ELF-1 (cell line): ENCODE measurements at regions not wholly inside any gene's neighbourhood (a gene's known extent, or its start where the extent isn't known, plus 50 kb on each side); places are given as distances from the start of the nearest gene placed in this dataset.
A peak's percentile ranks its signal among the peaks of the same experiment; 100 is the strongest.
"Not testable (repeated sequence)": the region's sequence is repeated elsewhere in the genome, so short reads cannot be mapped to it uniquely, and the experiment has no call there.

Experiments
- DNase-seq: peaks from one replicate; pipeline ENCODE4 v3.0.0-alpha.2; 2016; ENCODE audit warnings: low read depth, low spot score

DNA sequence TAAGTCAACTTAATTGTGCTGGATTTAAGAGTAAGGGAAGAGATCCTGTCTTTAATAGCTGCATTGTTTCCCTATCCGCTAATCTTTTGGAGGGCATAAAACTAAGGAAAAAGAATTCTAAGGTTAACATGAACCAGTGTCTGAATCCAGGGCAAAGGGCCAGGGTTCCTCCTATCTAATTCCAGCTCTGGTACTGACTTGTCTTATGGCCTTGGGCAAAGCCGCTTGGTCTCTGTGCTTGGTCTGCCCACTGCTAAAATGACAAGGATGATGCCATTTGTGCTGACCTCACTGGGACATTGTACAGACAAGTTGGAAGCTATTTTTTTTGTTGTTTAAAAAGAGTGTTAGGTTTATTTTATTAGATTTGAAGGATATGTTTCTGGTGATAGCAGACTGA, 334.7 kb upstream of the PIK3R1 start:
- DNase-seq, result no peak

DNA sequence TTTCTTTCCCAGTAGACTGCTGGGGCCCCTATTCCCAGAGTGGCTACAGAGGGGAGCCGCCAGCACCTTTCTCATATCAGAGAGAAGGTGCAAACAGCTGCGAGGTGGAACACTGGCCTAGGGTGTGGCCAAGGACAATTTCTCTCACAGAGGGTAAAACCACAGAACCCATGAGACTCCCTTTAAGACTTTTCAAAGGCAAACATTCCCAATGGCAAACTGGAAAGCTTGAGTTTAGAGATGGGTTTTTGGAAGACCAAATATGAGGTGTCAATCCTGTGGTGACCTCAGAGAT, 335.1 kb upstream of the PIK3R1 start:
- no peak for DNase-seq

DNA sequence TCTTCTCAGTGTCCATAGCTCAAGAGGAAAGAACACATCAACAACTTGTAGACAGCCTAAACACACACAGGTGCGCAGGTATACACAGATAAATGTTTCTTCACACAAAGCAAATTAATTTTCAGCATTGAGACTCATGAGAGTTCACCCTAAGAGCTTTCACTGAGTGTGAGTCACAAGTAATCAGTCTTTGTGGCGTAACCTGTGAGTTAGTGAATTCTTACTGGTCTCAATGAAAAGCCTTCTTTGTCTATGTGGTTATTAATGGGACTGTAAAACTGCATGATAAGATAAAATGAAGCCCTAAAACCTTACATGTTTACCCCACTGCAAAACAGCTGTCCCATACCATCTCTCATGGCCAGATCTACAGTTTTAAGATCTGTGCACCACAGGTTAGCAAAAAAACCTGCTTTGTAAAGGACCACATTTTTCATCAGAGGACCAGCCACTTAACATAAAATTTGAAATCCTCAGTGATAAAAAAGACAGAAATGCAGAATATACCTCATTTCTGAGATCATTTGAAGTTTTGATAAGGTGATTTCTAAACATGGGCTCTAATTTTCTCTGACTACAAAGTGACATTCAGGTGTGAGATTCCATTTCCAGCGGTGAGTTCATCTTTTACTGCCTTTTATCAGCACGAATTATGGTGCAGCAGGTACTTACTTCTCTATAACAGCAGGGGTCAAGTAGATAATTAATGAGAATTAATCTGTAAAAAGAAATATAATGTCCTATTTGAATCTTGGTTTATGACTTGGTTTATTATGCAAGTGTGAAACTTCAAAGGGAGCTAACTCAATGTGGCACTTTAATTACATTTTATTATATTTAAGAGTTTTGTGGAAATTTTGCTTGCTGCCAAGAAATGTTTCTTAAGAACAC, 335.7 kb upstream of the PIK3R1 start:
- DNase-seq, result no peak

DNA sequence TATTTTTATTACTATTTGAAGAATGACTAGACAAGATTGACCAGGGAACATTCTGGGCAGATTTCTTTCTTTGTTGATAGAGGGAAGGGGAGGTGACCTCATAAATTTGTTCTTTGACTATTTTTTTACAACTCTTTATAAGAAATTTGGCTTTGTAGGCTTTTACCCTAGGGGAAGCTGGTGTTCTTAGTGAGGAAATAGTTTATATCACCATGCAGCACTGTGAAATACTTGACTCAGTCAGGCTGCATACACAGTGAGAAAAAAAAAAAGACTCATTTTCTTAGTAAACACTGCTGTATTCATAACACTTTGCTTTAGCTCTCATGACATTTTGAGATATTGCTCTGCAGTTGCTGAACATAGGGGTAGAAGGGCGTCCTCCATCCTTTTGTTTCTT, 336.6 kb upstream of the PIK3R1 start:
- no peak for DNase-seq

DNA sequence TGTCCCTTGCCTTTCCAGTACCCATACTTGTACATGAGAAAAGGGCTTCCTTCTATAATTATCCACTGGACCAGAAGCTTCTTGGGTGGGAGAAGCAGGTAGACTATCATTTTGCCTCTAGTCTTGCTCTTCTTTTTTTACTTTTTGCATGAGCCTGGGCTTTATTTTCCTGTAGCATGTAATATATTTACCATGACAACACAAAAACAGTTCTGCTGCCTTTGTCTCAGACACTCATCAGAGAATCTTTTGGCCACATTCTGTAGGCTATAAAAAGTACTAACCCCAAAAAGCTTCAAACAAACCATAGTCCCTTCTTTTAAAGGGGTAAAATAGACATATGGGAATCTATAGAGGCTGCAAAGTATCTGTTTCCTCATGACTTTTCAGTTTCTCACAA, 339.2 kb upstream of the PIK3R1 start:
- DNase-seq, result no peak

DNA sequence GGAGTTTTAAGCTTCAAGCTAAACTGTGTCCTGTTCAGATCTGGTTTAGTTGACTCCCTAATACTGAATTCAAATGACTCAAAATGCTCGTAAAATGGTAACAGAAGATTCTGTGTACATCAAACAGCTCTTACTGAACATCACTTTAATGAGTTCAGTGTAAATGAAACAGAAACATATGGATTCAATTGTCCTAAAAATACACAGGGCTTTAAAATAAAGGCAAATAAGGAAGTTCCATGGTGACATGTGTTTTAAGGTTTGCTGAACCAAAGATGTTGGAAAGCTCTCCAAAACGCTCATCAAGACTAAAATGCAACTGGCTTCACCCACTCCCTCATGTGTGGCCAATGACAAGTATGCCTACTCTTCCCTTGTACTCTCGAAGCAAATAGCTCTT, 340.0 kb upstream of the PIK3R1 start:
- DNase-seq, result no peak

DNA sequence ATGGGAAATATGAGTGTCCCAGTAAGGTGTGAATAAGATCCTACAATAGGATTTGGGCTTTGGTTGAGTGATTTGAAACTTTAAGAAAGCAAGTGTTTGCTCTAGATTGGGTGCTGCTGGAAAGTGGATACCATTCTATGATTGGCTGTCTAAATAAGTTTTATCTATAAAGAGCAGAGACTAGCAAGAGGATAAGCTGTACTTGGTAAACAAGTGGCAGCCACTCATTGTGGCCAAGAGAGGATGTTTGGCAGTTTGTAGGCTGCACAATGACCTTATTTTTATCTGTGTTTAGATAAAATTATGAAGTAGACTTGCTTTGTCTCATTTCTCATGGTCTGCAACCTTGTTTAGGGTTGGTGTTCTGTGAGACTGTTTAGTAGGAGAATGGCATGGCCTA, 341.6 kb upstream of the PIK3R1 start:
- no peak for DNase-seq

DNA sequence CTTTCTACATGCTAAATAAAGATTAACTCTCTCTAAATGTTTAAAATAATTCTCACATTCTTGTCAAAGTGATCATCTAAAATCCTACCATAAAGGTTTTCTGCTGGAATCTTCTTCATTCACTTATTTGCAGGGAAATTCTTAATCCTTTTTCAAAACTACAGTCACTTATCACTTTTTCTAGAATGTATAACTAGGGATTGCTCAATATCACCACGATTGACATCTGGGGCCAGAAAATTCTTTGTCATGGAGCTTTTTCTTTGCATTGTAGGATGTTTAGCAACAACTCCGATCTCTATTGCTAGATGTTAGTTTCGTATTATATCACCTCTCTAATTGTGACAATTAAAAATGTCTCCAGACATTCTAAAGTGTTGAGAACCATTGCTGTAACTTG, 344.9 kb upstream of the PIK3R1 start:
- DNase-seq, result no peak

DNA sequence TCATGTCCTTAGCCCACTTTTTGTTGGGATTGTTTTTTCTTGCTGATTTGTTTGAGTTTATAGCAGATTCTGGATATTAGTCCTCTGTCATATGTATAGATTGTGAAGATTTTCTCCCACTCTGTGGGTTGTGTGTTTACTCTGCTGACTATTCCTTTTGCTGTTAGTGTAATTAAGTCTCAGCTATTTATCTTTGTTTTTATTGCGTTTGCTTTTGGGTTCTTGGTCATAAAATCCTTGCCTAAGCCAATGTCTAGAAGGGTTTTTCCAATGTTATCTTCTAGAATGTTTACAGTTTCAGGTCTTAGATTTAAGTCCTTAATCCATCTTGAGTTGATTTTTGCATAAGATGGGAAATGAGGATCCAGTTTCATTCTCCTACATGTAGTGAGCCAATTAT, 351.2 kb upstream of the PIK3R1 start:
- DNase-seq, result not testable (repeated sequence)

DNA sequence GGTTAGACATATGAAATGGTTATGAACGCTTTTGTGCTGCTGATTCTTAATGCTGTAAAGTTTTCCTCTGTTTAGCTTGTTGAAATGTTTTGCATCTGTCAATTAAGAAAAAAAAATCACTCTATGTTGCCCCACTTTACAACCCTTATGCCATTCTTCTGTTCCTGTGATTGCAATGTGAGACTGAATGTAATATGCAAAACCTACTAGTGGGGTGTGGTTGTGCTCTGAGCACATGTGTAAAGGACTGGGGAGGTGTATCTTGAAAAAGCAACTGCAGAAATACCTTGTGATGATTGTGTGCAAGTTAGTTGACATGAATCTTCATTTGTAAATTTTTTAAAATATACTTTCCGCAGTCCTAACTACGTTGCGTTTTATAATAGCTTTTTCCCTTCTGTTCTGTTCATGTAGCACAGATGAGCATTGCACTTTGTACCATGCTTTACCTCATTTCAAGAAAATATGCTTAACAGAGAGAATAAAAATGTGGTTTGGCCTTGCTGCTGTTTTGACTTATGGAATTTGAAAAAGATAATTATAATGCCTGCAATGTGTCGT, 357.0 kb upstream of the PIK3R1 start:
- DNase-seq, result no peak

DNA sequence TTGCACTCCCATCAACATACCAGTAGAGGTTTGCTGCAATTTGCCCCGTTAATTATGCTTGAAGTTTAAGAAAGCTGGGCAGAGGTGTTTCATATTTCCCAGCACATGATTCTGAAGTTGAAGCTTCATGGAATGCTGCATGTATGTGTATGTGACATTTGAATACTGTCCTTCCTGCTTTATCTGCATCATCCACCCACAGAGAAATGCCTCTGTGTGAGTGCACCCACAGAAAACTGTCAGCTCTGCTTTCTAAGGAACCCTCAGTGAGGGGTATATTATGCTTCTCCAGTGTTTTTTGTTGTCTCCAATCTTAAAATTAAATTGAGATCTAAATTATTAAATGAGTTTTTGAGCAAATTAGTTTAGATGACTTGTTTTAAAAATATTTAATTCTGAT, 358.1 kb upstream of the PIK3R1 start:
- no peak for DNase-seq

DNA sequence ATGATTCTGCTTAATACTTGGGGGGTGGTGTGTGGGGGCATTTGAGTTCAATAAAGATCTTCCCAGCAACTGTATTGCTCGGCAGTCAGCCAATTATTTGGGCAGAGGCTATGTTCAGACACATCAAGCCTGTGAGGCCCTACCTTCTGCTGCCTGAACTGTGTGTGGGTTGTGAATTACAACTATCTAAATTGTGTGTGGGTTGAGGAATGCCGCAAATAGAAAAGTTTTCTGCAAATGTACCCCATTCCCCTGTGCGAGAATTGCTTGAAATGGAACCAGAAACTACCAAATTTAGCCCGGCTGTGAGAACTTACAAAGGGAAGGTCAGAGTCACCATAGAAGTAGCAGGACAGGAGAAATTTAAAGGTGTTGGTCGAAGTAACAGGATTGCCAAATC, 360.0 kb upstream of the PIK3R1 start:
- DNase-seq, result no peak

DNA sequence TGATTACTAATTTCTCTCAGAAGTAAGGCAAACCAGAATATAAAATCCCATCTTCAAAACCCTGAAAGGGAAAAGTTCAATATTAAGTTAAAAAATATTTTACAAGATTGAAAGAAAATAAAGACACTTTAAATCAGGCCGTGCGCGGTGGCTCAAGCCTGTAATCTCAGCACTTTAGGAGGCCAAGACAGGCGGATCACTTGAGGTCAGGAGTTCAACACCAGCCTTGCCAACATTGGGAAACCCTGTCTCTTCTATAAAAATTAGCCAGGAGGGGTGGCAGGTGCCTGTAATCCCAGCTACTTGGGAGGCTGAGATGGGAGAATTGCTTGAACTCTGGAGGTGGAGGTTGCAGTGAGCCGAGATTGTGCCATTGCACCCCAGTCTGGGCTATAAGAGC, 364.6 kb upstream of the PIK3R1 start:
- DNase-seq, result not testable (repeated sequence)

DNA sequence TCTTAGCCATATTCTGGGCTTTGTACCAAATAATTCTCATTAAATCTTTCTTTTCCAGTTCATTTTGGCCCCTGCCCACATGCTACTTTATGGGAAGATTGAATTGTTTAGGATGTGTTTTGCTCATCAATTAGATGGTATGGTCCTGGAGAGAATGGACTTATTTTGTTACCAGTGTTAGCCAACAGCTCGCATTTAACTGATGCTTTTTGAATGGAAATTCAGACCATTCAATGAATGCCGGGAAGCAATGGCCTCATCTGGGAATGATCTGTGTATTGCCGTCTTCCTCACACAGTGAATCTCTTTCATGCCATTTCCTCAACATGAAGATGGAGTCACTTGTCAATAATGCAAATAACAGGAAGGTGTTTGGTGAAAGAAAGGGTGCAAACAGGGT, 370.6 kb upstream of the PIK3R1 start:
- DNase-seq, result no peak

DNA sequence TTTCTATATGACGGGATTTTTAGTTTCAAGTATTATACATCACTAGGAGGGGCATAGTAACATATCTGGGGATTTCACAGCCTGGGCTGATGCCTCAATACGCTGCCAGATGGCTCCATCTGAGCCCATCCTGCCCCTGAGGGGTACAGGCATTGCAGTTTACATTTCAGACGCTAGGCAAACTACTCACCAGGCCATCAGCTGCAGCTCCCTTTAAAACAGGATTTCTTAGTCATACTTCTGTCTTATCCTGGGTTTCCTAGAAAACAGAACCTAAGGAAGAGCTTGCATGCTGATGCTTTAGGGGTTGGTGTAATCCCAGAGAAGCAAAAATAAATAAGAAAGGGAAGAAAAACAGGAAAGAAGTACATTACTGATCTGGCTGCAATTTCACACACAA, 372.8 kb upstream of the PIK3R1 start:
- DNase-seq, result peak; percentile 32

DNA sequence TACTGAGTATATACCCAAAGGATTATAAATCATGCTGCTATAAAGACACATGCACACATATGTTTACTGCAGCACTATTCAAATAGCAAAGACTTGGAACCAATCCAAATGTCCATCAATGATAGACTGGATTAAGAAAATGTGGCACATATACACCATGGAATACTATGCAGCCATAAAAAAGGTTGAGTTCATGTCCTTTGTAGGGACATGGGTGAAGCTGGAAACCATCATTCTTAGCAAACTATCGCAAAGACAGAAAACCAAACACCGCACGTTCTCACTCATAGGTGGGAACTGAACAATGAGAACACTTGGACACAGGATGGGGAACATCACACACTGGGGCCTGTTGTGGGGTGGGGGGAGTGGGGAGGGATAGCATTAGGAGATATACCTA, 378.3 kb upstream of the PIK3R1 start:
- not testable (repeated sequence) for DNase-seq

DNA sequence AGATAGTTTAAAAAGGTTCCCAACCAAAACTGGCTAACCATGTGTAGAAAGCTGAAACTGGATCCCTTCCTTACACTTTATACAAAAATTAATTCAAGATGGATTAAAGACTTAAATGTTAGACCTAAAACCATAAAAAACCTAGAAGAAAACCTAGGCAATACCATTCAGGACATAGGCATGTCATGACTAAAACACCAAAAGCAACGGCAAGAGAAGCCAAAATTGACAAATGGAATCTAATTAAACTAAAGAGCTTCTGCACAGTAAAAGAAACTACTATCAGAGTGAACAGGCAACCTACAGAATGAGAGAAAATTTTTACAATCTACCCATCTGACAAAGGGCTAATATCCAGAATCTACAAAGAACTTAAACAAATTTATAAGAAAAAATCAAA, 379.1 kb upstream of the PIK3R1 start:
- not testable (repeated sequence) for DNase-seq

DNA sequence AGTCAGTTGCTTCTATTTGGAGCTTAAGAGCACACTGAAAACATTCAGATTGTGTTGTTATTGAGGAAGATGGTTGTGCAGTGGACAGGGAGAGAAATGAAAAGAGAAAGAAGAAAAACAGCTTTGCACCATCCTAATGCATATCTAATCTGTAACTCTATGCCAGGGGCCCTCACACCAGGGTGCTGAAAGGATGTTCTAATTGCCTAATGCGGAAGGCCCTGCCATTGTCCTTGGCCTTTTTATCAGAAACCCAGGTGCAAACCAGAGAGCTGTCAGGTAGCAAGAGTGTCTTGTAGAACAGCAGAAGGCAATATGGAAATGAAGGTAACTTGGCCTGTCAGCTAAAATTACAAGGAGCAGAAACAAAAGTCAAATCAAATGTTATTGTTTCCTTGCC, 384.5 kb upstream of the PIK3R1 start:
- DNase-seq, result no peak

DNA sequence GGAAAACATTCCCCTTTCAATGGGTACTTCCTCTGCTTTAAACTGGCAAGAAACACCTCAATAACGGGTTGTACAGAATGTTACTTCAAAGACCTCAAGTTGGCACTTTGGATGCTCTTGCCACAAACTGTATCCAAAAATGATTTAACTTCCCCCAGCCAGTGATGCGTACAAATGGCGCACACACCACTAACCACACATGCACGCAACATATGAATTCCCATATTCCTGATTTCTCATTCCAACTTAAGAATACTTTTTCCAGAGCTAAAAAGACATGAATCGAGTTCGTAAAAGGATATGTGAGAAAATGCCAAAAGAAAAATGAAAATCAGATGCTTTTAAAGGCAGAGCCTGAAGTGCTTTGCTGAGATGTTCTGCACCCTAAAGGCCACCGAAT, 388.0 kb upstream of the PIK3R1 start:
- no peak for DNase-seq

DNA sequence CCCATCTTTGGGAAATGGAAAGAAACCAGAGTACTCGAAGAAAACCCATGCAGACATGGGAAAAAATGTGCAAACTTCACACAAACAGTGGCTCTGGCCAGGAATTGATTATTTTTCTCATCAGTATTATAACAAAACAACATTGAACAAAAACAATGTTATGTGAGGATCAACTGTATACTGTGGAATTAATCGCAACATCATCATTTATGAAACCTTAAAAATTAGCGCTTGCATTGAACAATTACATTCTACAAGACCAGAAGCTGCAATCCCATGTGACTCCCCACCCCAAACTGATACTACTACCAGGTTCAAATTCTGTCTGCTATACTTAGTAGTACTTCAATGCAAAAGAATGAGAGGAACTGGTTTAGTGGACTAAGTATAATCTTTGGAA, 390.7 kb upstream of the PIK3R1 start:
- DNase-seq, result no peak

DNA sequence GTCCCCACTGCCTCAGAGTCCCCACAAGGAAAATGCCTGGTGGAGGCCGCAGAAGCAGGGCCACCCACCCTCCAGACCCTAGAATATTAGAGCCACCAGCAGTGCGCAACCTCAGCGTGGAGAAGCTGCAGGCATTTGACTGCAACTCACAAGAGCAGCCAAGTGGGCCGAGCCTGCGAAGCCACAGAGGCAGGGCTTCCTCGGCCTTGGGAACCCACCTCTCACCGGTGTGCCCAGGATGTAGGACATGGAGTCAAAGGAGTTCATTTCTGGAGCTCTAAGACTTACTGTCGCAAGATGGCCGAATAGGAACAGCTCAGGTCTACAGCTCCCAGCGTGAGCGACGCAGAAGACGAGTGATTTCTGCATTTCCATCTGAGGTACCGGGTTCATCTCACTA, 397.9 kb upstream of the PIK3R1 start:
- peak; percentile 74 for DNase-seq

DNA sequence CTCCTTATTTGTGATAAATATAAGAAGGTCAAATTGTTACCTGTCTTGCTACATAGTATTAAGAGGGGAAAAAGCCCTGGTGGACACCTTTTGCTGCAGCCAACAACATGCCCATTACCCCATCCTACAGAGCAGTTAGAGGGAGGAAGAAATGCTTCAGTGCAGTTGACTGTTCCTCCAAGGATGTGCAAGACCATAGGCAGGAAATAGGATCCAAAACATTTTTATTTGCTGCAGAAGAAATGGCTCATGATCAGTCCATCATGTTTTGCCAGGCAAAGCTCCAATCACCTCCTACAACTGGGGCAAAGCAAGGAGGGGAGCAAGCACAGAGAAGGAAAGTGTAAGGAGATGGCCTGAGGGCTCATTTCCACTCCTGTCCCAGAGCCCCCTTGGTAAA, 399.1 kb upstream of the PIK3R1 start:
- no peak for DNase-seq

DNA sequence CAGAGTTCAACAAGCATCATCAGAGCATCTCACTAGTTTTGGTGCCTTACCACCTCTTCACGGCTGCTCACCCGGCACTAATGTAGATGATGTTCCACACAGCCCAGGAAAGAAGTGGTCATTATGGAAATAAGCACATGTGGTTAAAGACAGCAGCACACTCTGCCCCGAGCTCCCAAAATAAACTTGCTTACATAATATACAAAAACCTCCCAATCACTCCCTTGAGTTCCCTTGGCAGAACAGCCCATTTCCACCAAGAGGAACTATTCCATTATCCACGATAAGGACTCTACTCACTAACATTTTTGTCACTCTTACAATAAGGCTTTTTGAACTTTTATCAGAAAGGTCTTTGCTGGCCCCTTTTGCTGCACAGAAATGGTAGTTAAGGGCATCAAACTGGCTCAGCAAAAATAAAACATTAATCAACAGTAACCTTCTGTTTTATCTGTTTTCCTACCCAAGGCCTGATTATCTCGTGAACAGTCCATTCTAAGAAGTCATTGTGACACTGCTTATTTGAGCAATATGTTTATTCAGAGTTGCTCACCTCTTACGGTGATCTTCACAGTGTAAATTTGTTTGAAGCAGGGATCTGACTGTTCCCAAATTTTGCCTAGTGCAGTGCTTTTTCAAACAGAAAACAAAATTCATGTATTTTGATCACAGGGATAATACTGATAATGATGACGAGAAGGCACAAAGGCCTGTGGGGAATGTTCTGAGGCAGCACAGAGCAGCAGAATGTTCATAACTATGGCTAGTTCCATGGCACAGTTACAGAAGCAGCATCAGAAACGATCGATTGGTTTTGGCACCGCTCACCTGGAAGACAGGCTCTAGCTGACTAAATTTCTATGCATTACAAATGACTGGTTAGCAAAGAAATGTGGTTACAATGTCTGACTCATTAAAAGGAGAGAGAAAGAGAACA, 399.8 kb upstream of the PIK3R1 start:
- no peak for DNase-seq
